Fibroblast of lung (primary cell): ENCODE measurements at regions not wholly inside any gene's neighbourhood (a gene's known extent, or its start where the extent isn't known, plus 50 kb on each side); places are given as distances from the start of the nearest gene placed in this dataset.
"Not testable (repeated sequence)": the region's sequence is repeated elsewhere in the genome, so short reads cannot be mapped to it uniquely, and the experiment has no call there.

ENCODE experiments used
- EZH2 ChIP-seq: IDR thresholded peaks from 2 replicates; pipeline ENCODE4 v1.5.1; 2012; ENCODE audit warnings: low read length, control low read depth, mild to moderate bottlenecking; ENCODE audit errors: missing control alignments
- TF ChIP-seq, protein P1 (sequence below), 2 donors: IDR thresholded peaks in 1 of 2; conservative IDR thresholded peaks in 1 of 2; 1 replicate in 1 of 2; 2 replicates in 1 of 2; pipeline ENCODE4 v1.5.1; 2011 to 2012; ENCODE audit warnings: low read length in 2 of 2, control low read depth in 1 of 2, inconsistent platforms in 1 of 2, low read depth in 1 of 2, mild to moderate bottlenecking in 1 of 2

DNA sequence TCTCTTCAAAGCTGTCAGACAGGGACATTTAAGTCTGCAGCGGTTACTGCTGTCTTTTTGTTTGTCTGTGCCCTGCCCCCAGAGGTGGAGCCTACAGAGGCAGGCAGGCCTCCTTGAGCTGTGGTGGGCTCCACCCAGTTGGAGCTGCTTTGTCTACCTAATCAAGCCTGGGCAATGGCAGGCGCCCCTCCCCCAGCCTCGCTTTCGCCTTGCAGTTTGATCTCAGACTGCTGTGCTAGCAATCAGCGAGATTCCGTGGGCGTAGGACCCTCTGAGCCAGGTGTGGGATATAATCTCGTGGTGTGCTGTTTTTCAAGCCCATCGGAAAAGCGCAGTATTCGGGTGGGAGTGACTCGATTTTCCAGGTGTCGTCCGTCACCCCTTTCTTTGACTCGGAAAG lies 648.1 kb upstream of the RAG2 start:
- TF ChIP-seq, protein P1, sequence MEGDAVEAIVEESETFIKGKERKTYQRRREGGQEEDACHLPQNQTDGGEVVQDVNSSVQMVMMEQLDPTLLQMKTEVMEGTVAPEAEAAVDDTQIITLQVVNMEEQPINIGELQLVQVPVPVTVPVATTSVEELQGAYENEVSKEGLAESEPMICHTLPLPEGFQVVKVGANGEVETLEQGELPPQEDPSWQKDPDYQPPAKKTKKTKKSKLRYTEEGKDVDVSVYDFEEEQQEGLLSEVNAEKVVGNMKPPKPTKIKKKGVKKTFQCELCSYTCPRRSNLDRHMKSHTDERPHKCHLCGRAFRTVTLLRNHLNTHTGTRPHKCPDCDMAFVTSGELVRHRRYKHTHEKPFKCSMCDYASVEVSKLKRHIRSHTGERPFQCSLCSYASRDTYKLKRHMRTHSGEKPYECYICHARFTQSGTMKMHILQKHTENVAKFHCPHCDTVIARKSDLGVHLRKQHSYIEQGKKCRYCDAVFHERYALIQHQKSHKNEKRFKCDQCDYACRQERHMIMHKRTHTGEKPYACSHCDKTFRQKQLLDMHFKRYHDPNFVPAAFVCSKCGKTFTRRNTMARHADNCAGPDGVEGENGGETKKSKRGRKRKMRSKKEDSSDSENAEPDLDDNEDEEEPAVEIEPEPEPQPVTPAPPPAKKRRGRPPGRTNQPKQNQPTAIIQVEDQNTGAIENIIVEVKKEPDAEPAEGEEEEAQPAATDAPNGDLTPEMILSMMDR (conservative IDR thresholded peaks at IDR 0.05 in 1 of 2, IDR thresholded peaks at IDR 0.05 in 1 of 2; ENCODE audit: low read depth in 1 of 2, low read length in 2 of 2) = not testable (repeated sequence)
- not testable (repeated sequence) for TF ChIP-seq EZH2
